DMS 273 (cell line): ENCODE measurements at regions not wholly inside any gene's neighbourhood (a gene's known extent, or its start where the extent isn't known, plus 50 kb on each side); places are given as distances from the start of the nearest gene placed in this dataset.
A peak's percentile ranks its signal among the peaks of the same experiment; 100 is the strongest.

Source experiments
- DNase-seq: peaks from one replicate; lab custom pipeline; 2025; ENCODE audit not compliant: unreplicated experiment; lab: John Stamatoyannopoulos, UW

DNA sequence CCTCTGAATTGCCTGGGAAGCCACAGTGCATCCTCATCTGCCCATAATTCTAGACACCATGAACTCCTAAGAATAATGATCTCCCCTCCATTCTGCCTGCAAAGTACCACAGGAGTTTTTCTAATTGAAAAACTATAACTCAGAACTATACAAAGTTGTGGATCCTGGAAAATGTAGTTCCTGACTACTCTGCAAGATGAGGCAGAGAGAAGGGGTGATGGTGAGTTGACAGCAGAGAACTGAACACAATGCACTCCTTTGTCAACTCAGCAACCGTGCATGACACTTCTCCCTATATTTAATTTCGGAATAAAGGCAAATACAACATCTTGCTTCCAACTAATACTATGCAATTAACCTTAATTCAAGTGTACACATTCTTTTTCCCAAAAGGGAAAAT is 471.1 kb upstream of the FAM98A start:
- no peak for DNase-seq

DNA sequence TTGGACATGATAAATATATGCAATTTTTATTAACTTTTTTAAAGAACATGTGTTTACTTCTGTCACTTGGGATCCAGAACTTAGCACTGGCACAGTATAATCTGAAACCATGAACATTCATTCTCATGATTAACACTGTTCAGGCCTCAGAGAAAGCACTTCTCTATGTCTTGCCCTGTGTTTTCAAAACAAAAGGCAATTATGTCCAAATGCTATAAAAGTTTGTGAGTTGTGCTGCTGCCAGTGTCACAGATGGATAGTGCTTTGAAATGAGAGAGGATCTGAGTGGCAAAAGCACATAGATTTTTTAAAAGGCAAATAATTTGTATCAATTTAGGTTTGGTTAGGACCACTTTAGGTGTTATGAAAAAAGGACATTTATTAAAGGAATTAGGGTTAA is 470.5 kb upstream of the FAM98A start:
- DNase-seq: no peak

DNA sequence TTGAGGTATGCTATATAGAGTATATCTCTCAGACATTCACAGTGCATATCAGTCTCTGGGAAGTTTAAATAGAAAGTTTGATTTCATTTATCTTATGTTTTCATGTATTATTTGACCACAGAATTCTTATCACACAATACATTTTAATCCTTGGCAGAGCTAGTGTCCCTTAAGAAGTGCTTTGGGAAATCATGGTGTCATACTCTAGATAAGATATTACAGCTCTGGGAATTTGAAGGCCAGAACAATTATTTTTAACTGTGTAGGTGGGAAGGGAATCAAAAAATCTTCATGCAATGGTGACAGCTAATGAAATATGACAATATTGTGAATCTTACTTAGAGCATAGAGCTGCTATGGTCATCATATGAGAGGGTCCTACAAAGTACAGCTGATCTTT is 451.3 kb upstream of the FAM98A start:
- no peak for DNase-seq

DNA sequence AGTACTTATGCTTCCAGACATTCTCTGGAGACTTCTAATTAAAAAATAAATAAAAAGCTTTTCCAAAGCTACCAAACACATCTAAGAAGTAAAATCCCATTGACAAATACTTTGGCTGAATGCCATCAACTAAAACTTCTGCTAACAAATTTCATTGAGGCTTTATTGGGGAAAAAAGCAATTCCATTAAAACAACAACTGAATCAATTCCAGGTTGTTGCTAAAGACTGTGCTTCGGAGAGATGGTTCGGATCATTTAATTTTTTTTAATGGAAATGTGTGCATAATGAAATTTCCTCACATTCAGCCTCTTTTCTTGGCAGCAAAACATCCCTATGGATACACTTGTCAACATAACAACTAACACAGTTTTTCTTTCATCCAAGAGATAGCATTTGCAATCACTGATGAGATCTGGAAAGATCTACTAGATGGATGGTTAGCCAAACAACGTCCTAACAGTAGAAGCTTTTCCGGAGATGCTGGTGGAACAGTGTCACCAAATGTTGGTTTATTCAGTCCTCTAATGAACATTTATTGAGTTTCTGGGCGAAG is 446.1 kb upstream of the FAM98A start:
- no peak for DNase-seq

DNA sequence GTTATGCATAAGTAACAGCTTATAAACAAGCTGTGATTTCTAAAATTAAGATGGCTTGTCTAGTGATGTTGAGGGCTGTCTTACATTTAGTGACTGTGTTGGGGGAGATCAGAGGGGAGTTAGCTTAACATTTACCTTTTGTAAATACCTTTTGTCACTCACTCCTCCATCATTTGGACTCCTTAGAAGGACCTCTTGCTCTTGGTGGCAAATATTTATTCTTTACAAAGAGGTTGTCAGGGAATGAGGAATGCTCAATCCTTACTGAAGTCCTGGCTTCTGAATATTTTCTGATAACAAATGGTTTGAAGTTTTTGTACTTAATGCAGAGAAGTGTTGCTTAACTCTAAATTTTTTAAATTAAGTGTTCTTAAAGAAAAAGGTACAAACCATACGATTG is 438.8 kb upstream of the FAM98A start:
- no peak for DNase-seq

DNA sequence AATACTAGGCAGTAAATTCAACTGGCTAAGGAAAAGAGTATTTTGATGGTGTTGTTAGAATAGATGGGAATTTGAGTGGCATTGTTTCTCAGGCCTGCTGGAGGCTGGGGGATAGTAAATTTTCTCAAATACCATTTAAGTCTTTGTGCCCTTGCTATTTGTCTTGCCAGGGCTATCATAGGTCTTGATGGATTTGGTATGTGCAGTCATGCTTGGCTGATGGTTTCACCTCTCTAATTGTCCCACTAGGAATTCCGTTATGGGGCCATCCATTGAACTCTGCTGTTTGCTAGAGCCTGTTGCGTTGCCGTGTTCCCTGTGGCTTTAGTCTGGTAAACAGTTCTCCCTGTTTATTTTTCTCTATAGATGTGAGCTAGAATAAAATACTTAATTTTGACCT is 438.1 kb upstream of the FAM98A start:
- no peak for DNase-seq

DNA sequence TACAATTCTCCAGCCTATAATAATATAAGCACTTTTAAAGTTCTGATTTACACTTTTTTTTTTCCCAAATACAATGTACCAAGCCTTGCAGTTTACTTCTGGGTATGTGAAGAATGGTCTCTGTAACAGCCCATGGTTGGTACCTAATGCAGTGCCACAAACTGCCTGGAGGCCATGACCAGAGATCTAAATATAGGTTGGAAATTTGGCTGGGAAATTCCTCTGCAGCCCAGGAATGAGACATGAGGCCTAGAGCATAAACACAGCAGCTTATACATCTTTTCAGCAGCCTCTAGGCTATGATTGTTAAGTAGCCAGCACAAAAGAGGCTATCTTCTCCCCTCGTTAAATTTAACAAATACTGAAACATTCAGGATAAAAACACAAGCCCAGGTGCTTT is 432.0 kb upstream of the FAM98A start:
- no peak for DNase-seq

DNA sequence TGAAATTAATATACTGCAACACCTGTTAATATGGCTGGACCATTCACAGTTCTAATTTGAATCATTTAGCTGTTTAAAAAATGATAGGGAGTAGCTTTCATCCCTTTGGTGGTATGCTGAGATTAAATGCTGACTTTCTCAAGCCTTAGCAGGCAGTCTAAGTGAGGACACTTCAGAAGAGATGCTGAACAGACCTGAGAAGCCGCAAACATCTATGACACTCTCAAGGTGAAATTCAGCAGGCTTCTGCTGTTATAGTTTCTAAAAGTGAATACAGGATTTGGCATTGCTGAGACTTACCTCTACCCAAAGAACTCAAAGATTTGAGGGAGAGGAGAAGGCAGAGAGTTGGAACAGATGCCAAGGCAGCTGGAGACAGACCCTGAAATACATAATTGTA is 431.2 kb upstream of the FAM98A start:
- DNase-seq: no peak

DNA sequence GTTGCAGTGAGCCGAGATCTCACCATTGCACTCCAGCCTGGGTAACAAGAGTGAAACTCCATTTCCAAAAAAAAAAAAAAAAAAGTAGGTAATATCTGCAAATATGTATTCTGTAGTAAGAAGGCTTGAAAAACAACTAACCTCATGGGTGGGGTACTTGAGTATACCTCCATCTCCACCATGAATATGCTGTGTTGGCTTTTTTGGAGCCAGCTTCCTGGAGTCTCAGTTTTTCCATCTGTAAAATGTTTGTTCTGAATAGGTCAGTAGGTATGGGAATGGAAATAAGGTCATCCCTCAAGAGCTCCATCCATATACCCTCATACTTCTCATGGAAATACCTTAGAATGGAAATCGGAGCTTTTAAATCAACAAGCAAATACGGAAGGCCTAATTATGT is 430.0 kb upstream of the FAM98A start:
- no peak for DNase-seq

DNA sequence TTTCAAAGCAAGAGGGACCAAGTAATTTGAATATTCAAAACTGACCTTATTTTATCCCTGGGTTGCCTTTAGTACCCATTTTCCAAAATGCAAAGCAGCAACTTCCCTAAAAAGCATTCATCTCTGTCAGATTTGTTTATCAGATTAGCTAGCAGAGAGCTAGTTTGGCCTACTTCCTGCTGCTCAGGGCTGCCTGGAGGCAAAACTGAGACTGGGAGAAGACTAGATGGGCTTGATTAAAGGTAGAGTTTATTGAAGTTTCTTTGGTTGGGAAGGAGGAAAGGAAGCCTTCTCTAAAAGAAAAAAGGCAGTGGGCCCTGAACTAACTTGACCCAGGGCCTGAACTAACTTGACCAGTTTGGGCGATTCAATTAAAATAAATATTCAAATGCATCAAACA is 426.1 kb upstream of the FAM98A start:
- no peak for DNase-seq

DNA sequence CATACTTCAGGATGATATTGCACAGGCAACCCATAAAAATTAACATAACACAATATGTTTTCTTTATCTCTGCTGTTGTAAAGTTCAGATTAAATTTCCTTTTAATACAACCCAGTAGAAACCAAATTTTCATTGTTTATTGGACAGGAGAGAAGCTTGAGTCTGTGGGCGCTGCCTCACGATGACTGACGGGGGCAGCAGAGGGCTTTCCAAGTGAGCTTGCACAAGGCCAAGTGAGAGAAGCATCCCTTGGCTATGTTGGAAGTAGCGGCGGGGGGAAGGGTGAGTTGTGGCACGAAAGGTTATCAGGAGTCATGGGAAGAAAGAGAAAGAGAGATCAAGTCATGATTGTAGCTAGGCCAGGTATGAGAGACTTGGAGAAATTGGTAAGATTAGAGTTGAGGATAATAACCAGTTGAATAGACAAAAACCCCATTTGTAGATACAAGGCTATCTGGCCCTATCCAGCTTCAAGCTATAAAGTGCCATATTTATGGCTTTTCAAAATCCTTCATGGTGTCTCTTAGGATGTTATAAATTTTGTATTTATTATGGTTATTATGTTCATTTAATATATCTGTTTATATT is 413.7 kb upstream of the FAM98A start:
- DNase-seq: peak; percentile 78

DNA sequence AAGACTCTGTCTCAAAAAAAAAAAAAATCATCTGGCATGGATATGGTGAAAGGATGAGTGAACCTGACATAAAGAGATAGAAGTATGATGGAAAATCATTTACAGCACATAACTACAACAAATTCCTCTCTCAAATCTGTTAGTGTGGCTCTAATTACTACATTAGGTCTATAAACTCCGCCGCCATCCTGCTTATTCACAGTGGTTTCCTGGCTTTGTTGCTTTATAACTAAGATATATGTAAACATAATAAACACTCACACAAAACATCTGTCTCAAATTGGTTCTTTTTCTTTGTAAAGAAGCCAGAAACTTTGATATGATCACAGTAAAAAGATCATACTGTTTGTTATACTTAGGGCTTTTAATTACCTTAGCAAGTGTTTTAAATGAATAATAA is 412.6 kb upstream of the FAM98A start:
- DNase-seq: no peak

DNA sequence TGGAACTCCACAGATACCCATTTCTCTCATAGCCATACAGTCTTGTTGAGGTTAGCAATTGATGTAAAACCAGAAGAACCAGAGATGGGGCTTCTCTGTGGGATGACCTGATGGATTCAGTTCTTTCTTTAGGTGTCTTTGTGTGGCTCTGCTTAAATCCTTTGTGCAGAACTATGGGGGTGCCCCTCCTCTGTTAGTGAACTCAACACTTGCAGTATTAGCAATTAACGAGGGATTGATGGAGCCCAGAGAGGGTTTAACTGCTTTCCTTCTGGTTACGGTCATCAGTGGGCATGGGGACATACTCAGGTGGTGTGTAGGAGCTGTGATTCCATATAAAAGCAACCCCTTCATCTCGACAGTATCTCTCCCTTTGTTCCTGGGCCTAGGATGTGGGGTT is 406.8 kb upstream of the FAM98A start:
- DNase-seq: no peak

DNA sequence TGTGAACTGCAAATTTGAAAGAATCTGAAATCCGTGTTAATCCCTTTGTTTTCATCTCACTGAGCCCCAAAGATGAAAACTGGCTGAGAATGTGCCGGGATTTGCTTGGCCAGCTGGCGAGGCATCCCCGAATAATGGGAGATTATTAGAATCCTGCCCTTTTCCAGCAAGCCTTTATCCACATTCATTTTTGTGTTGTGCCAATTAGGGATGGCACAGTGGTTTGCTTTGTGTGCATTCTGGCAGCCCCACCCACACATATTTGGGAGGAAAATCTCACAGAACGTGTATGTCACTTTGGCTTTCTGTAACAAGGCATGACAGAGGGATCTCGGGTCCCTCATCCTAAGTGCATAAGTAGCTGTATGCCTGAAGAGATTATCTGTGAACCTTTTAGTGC is 405.8 kb upstream of the FAM98A start:
- DNase-seq: no peak

DNA sequence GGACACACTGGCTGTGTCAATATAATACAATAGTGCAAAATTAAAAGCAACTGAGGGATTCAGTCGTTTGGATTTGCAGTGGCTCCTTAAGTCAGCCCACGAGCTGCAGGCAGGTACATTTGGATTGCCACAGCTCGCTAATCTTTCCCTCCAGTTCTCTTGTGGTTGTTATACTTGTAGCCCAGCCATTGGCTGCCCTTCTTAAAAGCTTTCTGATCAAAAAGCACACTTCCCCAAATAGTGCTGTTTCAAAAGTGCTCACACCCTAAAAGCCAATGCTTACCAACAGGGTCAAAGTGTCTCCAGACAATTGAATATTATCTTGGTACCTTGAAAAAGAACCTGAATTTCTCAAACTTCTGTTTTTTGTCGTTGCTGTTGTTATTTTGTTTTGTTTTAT is 404.7 kb upstream of the FAM98A start:
- DNase-seq: no peak

DNA sequence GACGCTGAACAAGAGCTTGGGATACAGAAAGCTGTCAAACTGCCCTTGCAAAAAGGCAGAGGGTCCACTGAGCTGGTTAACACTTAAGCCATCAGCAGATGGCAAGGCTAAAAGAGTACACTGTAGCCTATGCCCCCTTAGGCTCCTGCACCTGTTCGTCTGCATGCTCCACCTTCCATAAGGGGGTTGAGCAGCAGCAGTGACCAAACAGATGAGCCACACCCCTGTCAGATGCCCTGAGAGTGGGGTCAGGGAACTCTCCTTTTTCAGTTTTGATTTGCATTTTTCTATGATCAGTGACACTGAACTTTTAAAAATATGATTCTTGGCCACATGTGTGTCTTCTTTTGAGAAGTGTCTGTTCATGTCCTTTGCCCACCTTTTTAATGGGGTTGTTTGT is 402.5 kb upstream of the FAM98A start:
- DNase-seq: no peak

DNA sequence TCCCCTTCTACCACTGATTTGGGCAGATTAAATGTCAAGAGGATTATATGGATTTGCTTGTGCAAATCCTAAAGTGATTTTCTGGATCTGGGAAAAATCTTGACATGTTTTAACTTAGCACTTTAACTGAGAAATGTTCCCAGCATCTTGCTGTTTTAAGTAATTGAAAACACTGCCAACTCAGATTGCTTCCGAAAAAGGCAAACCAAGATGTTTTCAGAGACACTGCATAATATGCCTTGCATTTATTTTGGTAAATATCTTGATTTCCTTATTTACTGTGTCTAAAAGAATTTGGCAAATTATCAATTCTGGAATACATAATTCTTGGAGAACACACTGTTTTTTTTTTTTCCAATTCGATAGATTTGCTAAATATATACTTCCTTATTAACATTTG is 385.0 kb upstream of the FAM98A start:
- DNase-seq: no peak

DNA sequence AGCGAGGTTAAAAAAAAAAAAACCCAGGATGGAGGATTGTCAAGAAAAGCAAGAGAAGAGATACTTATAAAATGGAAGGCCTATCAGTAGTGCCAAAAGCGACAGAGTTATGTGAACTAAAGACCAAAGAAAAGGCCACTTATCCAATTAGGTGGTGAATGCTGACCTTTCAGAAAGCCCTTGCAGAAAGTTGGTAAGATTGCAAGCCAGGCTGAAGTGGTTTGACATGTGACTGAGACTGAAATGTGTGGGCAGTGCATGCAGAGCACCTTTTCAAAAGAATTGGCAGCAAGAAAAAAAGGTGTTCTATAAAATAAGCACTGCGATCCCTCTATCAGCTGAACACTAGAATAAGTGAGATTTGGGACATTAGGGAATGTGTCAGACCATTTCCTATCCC is 379.4 kb upstream of the FAM98A start:
- DNase-seq: no peak

DNA sequence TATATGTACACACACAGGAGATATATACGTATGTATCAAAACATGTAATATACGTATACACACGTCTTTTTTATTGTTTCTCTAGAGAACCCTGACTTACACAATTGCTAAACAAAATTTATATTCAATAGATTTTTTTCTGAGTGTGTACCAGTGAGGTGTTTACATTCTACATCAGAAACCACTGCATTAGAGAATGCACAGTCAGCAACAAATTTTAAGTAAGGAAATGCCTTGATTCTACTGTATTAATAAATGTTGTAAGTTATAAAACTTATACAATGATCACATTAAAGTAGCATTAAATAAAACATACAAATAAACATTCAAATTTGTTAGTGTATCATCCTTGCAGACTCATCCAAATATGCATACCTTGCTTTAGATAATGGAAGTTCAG is 376.4 kb upstream of the FAM98A start:
- no peak for DNase-seq

DNA sequence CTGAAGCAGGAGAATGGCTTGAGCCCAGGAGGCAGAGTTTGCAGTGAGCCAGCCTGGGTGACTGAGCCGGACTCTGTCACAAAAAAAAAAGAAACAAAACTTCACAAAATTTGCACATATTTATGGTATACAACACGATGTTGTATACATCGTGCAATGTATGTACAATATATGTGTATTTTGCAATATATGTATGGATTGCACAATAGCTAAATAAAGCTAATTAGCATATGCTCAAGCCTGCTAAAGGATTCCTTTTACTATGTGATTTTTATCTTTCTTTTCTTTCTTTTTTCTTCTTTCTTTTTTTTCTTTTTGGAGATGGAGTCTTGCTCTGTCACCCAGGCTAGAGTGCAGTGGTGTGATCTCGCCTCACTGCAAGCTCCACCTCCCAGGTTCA is 368.0 kb upstream of the FAM98A start:
- DNase-seq: no peak

DNA sequence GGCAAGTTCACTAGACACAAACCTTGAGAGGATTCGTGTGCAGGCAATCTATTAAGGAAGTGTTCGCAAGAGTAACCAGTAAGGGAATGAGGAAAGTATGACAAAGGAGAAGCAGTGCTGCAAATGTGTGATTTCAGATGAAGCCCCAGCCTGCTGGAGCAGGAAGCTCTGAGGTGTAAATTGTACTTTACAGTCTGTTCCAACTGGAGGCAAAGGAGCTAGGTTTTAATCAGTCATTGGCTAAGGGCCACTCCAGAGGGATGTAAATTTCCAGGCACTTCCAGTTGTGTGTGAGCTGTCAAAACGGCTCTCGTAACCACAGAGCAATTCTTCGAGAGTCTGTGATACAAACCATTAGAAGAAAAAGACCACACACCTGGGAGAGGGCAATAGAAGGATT is 359.5 kb upstream of the FAM98A start:
- DNase-seq: no peak

DNA sequence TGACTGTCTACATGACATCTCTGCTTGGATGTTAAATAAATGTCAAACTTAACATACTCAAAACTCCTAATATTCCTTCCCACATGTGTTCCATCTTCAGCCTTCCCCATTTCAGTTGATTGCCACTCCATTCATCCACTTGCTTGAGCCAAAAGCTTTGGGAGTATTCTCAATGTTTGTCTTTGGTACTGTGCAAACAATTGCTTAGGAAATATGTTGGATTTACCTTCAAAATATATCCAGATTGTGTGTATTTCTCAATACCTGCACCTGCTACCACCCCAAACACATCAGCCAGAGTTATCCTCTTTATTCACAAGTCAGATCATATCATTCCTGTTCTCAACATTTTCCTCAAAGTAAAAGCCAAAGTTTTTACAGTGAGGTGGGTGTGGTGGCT is 350.3 kb upstream of the FAM98A start:
- no peak for DNase-seq

DNA sequence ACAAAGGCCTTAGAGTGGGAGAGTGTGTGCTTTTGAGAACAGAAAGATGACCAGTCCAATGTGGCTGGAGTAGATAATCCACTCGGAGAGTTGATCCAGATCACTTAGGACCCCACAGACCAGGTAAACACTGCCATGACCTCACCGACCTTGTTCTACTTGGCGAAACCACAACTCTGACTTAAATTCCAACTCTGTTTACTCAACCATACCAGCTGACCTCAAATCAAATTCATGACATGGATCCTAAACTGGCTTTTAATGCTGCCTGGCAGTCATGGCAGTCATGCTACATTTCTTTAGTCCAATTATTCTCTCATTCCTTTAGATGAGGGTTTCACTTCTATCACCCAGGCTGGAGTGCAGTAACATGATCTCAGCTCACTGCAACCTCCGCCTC is 347.1 kb upstream of the FAM98A start:
- DNase-seq: no peak

DNA sequence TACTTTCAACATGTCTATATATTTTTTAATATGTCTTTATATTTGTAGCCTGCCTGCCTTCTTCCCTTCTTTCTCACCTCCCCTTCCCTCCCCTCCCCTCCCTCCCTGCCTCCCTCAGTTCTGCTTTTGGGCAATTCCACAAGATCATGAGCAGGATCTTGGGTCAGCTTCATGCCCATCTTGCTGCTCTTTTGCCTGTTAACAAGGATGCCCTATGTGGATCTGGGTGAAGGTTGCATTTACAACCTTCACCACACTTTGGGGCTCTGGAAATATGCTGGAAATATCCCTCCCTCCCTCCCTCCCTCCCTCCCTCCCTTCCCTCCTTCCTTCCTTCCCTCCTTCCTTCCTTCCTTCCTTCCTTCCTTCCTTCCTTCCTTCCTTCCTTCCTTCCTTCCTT is 334.1 kb upstream of the FAM98A start:
- no peak for DNase-seq
